Endodermal cell (in vitro differentiated cells): ENCODE measurements at regions not wholly inside any gene's neighbourhood (a gene's known extent, or its start where the extent isn't known, plus 50 kb on each side); places are given as distances from the start of the nearest gene placed in this dataset.
"Not testable (repeated sequence)": the region's sequence is repeated elsewhere in the genome, so short reads cannot be mapped to it uniquely, and the experiment has no call there.

Experiments
- DNase-seq: peaks from one replicate; pipeline ENCODE4 v3.0.0-alpha.2; 2017
- H3K27ac ChIP-seq: 2 replicates; pipeline ENCODE4 v1.5.1; 2013; ENCODE audit warnings: mild to moderate bottlenecking, low read depth, low read length, moderate library complexity
- H3K27me3 ChIP-seq: 2 replicates; pipeline ENCODE4 v1.6.1; 2013; ENCODE audit warnings: mild to moderate bottlenecking, low read length, moderate library complexity; ENCODE audit not compliant: insufficient read depth, control insufficient read depth, poor library complexity, severe bottlenecking
- H3K36me3 ChIP-seq: 2 replicates; pipeline ENCODE4 v1.7.0; 2013; ENCODE audit warnings: mild to moderate bottlenecking, low read length, moderate library complexity; ENCODE audit not compliant: control insufficient read depth, insufficient read depth
- H3K4me1 ChIP-seq: one replicate; pipeline ENCODE4 v1.7.0; 2013; ENCODE audit warnings: low read length; ENCODE audit not compliant: control insufficient read depth, insufficient read depth
- H3K4me3 ChIP-seq: 2 replicates; pipeline ENCODE4 v1.5.1; 2013; ENCODE audit warnings: mild to moderate bottlenecking, low read length, moderate library complexity
- H3K9ac ChIP-seq: 2 replicates; pipeline ENCODE4 v1.6.1; 2013; ENCODE audit warnings: mild to moderate bottlenecking, low read length, moderate library complexity; ENCODE audit not compliant: poor library complexity, severe bottlenecking; ENCODE audit errors: extremely low read depth
- H3K9me3 ChIP-seq: 2 replicates; pipeline ENCODE4 v1.6.1; 2013; ENCODE audit warnings: mild to moderate bottlenecking, low read length, moderate library complexity; ENCODE audit not compliant: control insufficient read depth
- H3K27ac Mint-ChIP-seq: 2 replicates; pipeline ENCODE4 v1.8.0; 2020; ENCODE audit warnings: mixed read lengths
- H3K27me3 Mint-ChIP-seq: 2 replicates; pipeline ENCODE4 v1.8.0; 2021; ENCODE audit warnings: mild to moderate bottlenecking, mixed read lengths; ENCODE audit not compliant: insufficient read depth
- H3K36me3 Mint-ChIP-seq: 2 replicates; pipeline ENCODE4 v1.8.0; 2020; ENCODE audit warnings: low read depth, mixed read lengths
- H3K4me1 Mint-ChIP-seq: 2 replicates; pipeline ENCODE4 v1.8.0; 2020; ENCODE audit warnings: mixed read lengths
- H3K4me3 Mint-ChIP-seq: 2 replicates; pipeline ENCODE4 v1.8.0; 2020; ENCODE audit warnings: mild to moderate bottlenecking, moderate library complexity, mixed read lengths
- H3K9me3 Mint-ChIP-seq: 2 replicates; pipeline ENCODE4 v1.8.0; 2020; ENCODE audit warnings: mild to moderate bottlenecking, mixed read lengths
- WGBS, 2 experiments: methylation state at CpG; one replicate each; pipeline versions ENCODE4 v1.1.5 to v1.1.7; 2013; ENCODE audit warnings: missing lambda C conversion rate in 2 of 2, mixed read lengths in 1 of 2; ENCODE audit not compliant: insufficient coverage in 1 of 2, insufficient read length in 1 of 2; 5-methylcytosine and 5-hydroxymethylcytosine counted together
- TF ChIP-seq, protein P1 (sequence below): fragments of 200-600 bp; sonication (generic); conservative IDR thresholded peaks from 2 replicates; pipeline ENCODE4 v1.5.0; 2021; ENCODE audit warnings: antibody characterized with exemption, mild to moderate bottlenecking

DNA sequence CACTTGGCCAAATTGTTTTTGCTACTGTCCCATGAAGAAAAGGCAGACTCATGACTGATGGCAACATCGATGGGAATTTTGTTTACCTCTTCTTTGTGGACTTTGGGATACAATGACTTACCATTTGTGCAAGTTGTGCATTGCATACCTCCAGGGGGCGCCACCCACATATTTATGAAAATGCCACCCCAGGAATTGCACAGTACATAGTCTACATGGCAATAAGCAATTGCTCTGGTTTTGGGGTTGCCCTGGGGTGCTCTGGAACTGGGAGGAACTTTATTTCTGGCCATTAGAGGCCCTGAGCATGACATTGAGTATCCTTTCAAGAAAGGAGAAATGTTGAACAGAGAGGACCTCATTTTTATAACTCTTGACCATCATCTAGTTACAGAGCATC, 109.1 kb upstream of the ZNF195 start:
- H3K4me1 Mint-ChIP-seq, H3K4me3 ChIP-seq, H3K4me3 Mint-ChIP-seq, H3K27ac ChIP-seq, DNase-seq, H3K27me3 ChIP-seq, H3K27me3 Mint-ChIP-seq, H3K9me3 ChIP-seq, H3K9ac ChIP-seq, H3K27ac Mint-ChIP-seq, H3K36me3 ChIP-seq, H3K4me1 ChIP-seq: not testable (repeated sequence)
- Mint-ChIP-seq H3K36me3 (peaks cover 12% of the 10 kb centered on the region), H3K9me3 (peaks cover 14% of the 10 kb centered on the region)
- TF ChIP-seq, protein P1, sequence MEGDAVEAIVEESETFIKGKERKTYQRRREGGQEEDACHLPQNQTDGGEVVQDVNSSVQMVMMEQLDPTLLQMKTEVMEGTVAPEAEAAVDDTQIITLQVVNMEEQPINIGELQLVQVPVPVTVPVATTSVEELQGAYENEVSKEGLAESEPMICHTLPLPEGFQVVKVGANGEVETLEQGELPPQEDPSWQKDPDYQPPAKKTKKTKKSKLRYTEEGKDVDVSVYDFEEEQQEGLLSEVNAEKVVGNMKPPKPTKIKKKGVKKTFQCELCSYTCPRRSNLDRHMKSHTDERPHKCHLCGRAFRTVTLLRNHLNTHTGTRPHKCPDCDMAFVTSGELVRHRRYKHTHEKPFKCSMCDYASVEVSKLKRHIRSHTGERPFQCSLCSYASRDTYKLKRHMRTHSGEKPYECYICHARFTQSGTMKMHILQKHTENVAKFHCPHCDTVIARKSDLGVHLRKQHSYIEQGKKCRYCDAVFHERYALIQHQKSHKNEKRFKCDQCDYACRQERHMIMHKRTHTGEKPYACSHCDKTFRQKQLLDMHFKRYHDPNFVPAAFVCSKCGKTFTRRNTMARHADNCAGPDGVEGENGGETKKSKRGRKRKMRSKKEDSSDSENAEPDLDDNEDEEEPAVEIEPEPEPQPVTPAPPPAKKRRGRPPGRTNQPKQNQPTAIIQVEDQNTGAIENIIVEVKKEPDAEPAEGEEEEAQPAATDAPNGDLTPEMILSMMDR, result peak; percentile 45
- no CpG with 5 or more reads among the region's 2 CpGs for WGBS, 2 experiments

DNA sequence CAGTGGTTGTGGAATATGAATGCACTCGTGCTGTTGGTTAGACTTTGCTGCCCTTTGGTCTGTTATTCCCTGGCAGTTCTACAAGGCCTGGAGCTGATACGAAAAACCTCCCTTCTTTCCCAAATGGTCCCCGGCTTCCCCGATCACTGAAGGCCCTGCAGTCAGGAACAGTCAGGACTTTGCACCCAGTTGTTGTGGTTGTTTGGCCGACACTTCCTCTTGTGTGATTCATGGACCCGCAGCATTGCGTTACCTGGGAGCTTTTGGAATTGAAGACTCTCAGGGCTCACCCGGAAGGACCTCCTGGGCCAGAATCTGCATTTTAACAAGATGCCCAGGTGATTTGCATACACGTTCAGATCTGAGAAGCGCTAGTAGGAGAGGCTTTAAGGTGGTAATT, 106.8 kb upstream of the ZNF195 start:
- H3K27ac Mint-ChIP-seq, result peak overlapping the region; percentile 61
- not testable (repeated sequence) for H3K4me3 Mint-ChIP-seq, H3K9ac ChIP-seq, H3K4me3 ChIP-seq, H3K27me3 ChIP-seq, H3K9me3 ChIP-seq, H3K4me1 Mint-ChIP-seq, H3K27me3 Mint-ChIP-seq, H3K36me3 ChIP-seq, H3K36me3 Mint-ChIP-seq, H3K4me1 ChIP-seq, H3K27ac ChIP-seq
- DNase-seq, result peak; percentile 65
- H3K9me3 Mint-ChIP-seq, result peaks cover 12% of the 10 kb centered on the region
- 75 to 80% methylated on average over 1 to 8 of the region's 10 CpGs for WGBS, 2 experiments

DNA sequence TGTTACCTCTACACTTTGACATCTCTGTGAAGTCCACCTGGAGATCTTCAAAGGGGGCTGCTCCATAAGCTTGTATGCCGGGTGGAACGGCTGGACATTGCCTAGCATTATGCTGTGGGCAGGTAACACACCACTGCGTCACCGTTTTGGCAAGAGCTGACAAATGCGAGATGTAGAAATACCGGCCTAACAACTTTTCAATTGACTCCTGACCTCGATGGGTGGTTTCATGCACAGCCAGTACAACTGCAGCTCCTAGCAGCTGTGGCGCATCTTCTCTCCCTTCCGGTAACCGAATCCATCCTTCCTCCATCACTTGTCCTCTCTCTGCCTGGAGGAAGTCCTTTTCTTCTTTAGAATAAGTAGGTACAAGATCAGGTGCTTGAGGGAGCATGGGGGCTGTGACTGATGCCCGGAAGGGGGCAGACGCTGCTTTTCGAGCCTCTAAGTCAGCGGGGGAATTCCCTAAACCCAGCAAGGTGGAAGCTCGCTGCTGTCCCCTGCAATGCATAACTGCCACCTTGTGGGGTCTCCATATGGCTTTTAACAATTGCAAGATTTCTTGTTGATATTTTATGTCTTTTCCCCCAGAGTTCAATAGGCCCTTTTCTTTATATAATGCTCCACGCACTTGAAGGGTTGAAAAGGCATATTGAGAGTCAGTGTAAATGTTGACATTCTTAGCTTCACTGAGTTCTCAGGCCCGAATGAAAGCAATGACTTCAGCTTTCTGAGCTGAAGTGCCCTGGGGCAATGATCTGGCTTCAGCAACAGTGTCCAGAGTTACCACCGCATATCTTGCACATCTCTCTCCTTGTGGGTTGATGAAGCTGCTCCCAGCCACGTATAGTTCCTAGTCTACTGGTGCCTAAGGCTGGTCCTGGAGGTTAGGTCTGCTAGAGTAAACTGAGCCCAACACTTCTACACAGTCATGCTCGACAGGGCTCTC, 98.3 kb upstream of the ZNF195 start:
- H3K36me3 Mint-ChIP-seq, H3K9ac ChIP-seq, H3K27ac ChIP-seq, H3K9me3 ChIP-seq, H3K9me3 Mint-ChIP-seq, H3K4me3 Mint-ChIP-seq, H3K4me1 ChIP-seq, H3K4me3 ChIP-seq, H3K36me3 ChIP-seq, H3K27me3 Mint-ChIP-seq, H3K27me3 ChIP-seq: not testable (repeated sequence)
- WGBS, 2 experiments, result 81 to 85% methylated on average over 14 to 20 of the region's 20 CpGs
- TF ChIP-seq, protein P1, result peak; percentile 39
- Mint-ChIP-seq H3K27ac (peak overlapping the region; percentile 30), H3K4me1 (peaks cover 31% of the 10 kb centered on the region)
- peak; percentile 59 for DNase-seq
